ENCODE measurements at regions not wholly inside any gene's neighbourhood (a gene's known extent, or its start where the extent isn't known, plus 50 kb on each side); places are given as distances from the start of the nearest gene placed in this dataset.
"Not testable (repeated sequence)": the region's sequence is repeated elsewhere in the genome, so short reads cannot be mapped to it uniquely, and the experiment has no call there.

DNA sequence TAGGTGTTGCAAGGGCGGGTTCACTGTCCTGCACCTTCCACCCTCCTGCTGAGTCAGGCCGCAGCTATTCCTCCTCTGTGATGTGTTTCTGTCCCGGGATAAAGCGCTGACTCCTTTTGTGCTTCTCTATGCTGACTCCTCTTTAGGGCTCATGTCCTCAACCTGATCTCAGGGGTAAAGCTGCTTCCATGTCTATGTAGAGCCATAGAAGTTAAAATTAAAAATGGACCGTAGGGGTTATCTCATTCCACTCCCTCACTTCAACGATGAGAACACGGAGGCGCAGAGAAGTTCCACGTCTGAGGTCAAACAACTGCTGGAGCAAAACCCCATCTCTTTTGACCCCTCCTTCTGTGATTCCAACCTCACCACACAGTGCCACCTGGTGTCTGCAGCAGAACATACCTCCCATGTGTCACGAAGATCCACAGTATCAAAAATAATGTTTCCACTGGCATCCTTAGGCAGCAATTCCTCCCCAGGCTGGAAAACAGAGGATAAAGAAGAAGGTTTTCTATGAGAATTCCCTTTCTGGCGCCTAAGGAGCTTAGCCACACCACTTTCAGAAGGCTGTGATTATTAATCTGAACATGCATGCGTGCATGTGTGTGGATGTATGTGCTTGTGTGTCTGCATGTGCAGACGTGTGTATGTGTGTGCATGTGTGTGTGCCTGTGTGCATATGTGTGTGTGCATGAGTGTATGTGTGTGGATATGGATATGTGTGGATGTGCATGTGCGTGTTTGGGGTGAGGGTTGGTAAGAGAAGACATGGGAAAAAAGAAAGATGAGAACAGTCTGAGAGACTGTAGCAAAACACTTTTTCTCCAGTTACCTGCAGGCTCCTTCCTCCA lies 81.2 kb upstream of the UCN3 start:
- TF ChIP-seq, protein P1, sequence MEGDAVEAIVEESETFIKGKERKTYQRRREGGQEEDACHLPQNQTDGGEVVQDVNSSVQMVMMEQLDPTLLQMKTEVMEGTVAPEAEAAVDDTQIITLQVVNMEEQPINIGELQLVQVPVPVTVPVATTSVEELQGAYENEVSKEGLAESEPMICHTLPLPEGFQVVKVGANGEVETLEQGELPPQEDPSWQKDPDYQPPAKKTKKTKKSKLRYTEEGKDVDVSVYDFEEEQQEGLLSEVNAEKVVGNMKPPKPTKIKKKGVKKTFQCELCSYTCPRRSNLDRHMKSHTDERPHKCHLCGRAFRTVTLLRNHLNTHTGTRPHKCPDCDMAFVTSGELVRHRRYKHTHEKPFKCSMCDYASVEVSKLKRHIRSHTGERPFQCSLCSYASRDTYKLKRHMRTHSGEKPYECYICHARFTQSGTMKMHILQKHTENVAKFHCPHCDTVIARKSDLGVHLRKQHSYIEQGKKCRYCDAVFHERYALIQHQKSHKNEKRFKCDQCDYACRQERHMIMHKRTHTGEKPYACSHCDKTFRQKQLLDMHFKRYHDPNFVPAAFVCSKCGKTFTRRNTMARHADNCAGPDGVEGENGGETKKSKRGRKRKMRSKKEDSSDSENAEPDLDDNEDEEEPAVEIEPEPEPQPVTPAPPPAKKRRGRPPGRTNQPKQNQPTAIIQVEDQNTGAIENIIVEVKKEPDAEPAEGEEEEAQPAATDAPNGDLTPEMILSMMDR (conservative IDR thresholded peaks at IDR 0.05), result peak; percentile 86
- no peak overlapping the region for H3K27ac ChIP-seq

DNA sequence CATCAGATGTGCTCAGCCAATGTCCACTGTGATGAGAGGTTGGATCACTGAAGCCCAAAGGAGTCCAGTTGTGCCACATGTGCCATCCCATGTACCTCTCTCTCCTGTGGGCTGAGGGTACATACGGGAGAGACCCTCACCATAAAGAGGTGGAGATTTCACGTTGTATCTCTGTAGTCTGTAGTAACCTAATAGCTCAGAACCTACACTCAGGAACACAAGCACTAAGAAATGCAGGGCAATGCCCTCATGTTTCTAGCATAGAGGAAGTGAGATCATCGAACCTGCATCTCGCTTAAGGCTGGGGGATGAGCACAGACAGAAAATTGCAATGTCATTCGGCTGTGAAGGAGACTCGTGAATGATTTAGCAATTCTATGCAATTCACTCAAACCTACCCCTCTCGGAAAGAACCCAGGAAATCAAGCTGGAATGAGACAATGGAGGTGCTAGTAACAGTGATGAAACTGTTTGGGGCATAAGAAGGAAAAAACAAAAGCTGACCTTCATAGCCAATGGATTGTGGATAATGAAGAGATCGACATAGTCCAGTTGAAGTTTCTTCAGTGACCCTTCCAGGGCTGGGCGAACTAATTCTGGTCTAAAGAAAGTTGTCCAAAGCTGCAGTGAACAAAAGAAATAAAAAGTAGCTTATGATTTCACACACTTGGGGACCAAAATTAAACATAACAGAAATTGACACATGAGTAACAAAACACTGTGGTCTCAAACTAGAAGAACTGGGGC lies 80.3 kb upstream of the UCN3 start:
- H3K27ac ChIP-seq, result no peak overlapping the region
- TF ChIP-seq, protein P1 (conservative IDR thresholded peaks at IDR 0.05), result no peak

DNA sequence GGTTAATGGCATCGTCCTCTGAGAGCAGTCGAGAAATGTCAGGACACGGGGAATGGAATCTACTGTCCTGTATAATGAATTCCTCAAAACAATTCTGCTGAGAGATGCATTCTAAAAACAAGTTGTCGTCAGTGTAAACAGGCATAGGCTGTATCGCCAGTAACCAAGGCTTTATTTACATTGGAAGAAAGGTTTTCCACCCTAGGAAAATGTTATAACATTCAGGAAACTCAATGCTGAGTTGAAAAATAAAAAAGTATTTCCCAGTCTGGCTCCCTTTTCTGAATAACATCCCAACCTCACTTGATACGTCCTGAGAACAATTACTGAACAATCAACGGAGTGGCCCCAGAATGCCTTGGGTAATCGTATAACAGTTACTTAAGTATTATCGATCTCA lies 79.6 kb upstream of the UCN3 start:
- no peak overlapping the region for H3K27ac ChIP-seq

DNA sequence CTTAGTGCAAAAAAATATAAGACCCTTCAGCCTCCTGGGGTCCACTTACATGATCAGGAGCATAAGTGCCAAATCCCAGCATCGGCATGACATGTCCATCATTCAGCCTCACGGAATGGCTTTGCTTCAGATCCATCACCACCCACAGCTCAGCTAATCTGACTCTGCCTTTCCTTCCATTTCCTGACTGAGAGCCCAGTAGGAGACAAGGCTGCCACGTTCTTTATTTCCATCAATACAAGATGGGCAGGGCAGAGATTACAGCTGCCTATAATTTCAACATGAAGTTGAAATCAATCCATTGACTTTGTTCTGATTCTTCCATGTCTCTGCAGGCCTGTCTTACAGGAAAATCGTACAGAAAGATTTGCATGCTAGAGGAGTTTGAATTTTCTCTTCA lies 76.4 kb upstream of the UCN3 start:
- no peak overlapping the region for H3K27ac ChIP-seq
- TF ChIP-seq, protein P1 (conservative IDR thresholded peaks at IDR 0.05), result no peak

More for the DNA sequence above, 79.6 kb upstream of the UCN3 start:
- TF ChIP-seq, protein P1 (conservative IDR thresholded peaks at IDR 0.05), result no peak

DNA sequence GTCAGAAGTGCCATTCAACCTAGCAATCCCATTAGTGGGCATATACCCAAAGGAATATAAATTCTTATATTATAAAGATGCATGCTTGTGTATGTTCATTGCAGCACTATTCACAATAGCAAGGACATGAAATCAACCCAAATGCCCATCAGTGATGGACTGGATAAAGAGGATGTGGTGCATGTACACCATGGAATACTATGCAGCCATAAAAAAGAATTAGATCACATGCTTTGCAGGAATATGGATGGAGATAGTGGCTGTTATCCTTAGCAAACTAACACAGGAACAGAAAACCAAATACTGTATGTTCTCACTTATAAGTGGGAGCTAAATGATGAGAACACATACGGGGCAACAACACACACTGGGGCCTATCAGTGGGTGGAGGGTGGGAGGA lies 75.5 kb upstream of the UCN3 start:
- H3K27ac ChIP-seq, result not testable (repeated sequence)

DNA sequence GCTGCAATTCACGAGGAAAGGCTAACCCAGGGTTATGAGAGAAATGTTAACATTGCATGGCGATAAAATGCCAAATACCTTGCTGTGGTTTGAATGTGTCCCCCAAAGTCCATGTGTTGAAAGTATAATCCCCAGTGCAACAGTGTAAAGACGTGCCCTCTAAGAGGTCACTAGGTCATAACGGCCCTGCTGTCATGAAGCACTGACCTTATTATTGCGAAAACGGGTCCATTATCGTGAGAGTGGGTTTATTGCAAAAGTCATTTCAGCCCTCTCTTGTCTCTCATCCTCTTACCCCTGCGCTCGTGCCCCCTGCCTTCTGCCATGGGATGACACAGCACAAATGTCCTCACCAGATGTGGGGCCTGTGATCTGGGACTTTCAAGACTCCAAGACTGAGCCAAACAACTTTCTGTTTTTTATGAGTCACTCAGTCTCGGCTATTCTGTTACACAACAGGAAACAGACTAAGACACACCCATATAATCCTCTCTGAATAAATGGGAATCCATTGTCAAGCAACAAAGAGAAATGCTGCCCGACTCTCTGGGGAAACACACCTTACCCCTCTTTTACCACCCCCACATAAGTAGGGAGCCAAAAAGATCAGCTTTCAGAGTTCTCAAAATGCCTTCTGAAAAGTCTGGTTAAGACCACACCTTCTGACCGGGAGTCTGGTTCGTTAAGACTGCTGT lies 73.1 kb upstream of the UCN3 start:
- peak overlapping the region; percentile 5; the same call in 1 of the 2 replicates for H3K27ac ChIP-seq
- TF ChIP-seq, protein P1 (conservative IDR thresholded peaks at IDR 0.05), result no peak

DNA sequence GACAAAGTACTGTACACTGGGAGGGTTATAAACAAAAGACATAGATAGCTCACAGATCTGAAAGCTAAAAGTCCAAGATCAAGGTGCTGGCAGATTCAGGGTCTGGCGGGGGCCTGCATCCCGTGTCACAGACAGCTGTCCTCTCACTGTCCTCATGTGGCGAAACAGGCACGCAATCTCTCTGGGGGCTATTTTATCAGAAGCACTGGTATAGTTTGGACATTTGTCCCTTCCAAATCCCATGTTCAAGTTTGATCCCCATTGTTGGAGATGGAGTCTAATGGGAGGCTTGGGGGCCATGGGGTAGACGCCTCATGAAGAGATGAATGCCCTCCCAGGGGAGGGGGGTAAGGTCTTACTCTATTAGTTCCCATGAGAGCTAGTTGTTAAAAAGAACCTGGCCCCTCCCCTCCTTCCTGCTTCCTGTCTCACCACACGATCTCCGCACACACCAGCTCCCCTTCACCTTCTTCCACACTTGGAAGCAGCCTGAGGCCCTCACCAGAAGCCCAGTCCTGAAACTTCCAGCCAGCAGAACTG lies 72.5 kb upstream of the UCN3 start:
- TF ChIP-seq, protein P1 (conservative IDR thresholded peaks at IDR 0.05), result no peak
- peak overlapping the region; percentile 5; the same call in 1 of the 2 replicates for H3K27ac ChIP-seq

DNA sequence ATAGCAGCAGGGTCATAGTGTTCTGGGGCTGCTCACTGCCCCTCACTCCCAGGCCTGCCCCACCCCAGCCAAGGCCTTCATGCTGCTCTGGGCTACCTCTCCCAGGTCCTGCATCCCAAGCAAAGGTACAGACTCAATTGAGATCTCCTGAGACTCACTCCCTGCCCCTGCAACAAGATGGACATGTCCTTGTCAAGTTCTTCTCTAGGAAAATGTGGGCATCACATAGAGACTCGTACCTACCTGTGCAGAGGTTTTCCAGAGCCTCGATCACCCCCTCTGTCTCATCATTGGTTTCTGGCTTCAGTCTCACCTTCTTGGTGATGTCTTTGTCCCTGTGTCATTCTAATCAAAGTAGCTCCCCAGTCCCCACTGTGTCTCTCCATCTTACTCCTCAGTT lies 71.8 kb upstream of the UCN3 start:
- H3K27ac ChIP-seq, result peak overlapping the region; percentile 89
